ENCODE measurements at regions not wholly inside any gene's neighbourhood (a gene's known extent, or its start where the extent isn't known, plus 50 kb on each side); places are given as distances from the start of the nearest gene placed in this dataset.

- no peaks in the 10 kb centered on the region for H3K36me3 ChIP-seq (ENCODE audit: insufficient read depth, insufficient read length, low read length)
- TF ChIP-seq YY1 (IDR thresholded peaks at IDR 0.05; ENCODE audit: insufficient read depth, insufficient read length): no peak
- TF ChIP-seq SUZ12 (IDR thresholded peaks at IDR 0.05; ENCODE audit: extremely low read depth, insufficient read depth, insufficient read length): no peak
- TF ChIP-seq ZNF274 (IDR thresholded peaks at IDR 0.05; ENCODE audit: low read depth, low read length): no peak
- no peaks in the 10 kb centered on the region for H3K9me3 ChIP-seq (ENCODE audit: insufficient read depth, low read length)
- H3K4me1 ChIP-seq (ENCODE audit: insufficient read depth, insufficient read length): no peaks in the 10 kb centered on the region
- no peak overlapping the region for H3K4me3 ChIP-seq (ENCODE audit: insufficient read length, low read depth)
- no peaks in the 10 kb centered on the region for H3K27me3 ChIP-seq (ENCODE audit: insufficient read depth, insufficient read length)
- no peak for DNase-seq (ENCODE audit: low read depth, low spot score)
- no peak overlapping the region for H3K9ac ChIP-seq (ENCODE audit: insufficient read length, low read depth)
These were observed 75.7 kb upstream of the C1orf87 start for GRCh38 chr1:60149251-60149650.

- Histone ChIP-seq H3K36me3 (ENCODE audit: insufficient read depth, insufficient read length, low read length) (no peaks in the 10 kb centered on the region), H3K9ac (ENCODE audit: insufficient read length, low read depth) (no peak overlapping the region), H3K4me1 (ENCODE audit: insufficient read depth, insufficient read length) (no peaks in the 10 kb centered on the region), H3K9me3 (ENCODE audit: insufficient read depth, low read length) (no peaks in the 10 kb centered on the region), H3K27me3 (ENCODE audit: insufficient read depth, insufficient read length) (no peaks in the 10 kb centered on the region), H3K4me3 (ENCODE audit: insufficient read length, low read depth) (no peak overlapping the region)
- no peak for DNase-seq (ENCODE audit: low read depth, low spot score)
- TF ChIP-seq ZNF274 (IDR thresholded peaks at IDR 0.05; ENCODE audit: low read depth, low read length) (no peak), YY1 (IDR thresholded peaks at IDR 0.05; ENCODE audit: insufficient read depth, insufficient read length) (no peak), SUZ12 (IDR thresholded peaks at IDR 0.05; ENCODE audit: extremely low read depth, insufficient read depth, insufficient read length) (no peak)
These were observed 73.3 kb upstream of the C1orf87 start for GRCh38 chr1:60146884-60147283.

- Histone ChIP-seq H3K9me3 (ENCODE audit: insufficient read depth, low read length) (no peaks in the 10 kb centered on the region), H3K4me3 (ENCODE audit: insufficient read length, low read depth) (no peak overlapping the region), H3K27me3 (ENCODE audit: insufficient read depth, insufficient read length) (no peaks in the 10 kb centered on the region), H3K4me1 (ENCODE audit: insufficient read depth, insufficient read length) (no peaks in the 10 kb centered on the region), H3K36me3 (ENCODE audit: insufficient read depth, insufficient read length, low read length) (no peaks in the 10 kb centered on the region), H3K9ac (ENCODE audit: insufficient read length, low read depth) (no peak overlapping the region)
- no peak for TF ChIP-seq YY1 (IDR thresholded peaks at IDR 0.05; ENCODE audit: insufficient read depth, insufficient read length)
- TF ChIP-seq SUZ12 (IDR thresholded peaks at IDR 0.05; ENCODE audit: extremely low read depth, insufficient read depth, insufficient read length): no peak
- no peak for TF ChIP-seq ZNF274 (IDR thresholded peaks at IDR 0.05; ENCODE audit: low read depth, low read length)
- DNase-seq (ENCODE audit: low read depth, low spot score): no peak
These were observed 72.2 kb upstream of the C1orf87 start for GRCh38 chr1:60145771-60146170.

GRCh38 chr1:60141743-60142142, 68.2 kb upstream of the C1orf87 start:
- no peak for DNase-seq (ENCODE audit: low read depth, low spot score)
- Histone ChIP-seq H3K4me3 (ENCODE audit: insufficient read length, low read depth) (no peak overlapping the region), H3K27me3 (ENCODE audit: insufficient read depth, insufficient read length) (no peaks in the 10 kb centered on the region), H3K36me3 (ENCODE audit: insufficient read depth, insufficient read length, low read length) (no peaks in the 10 kb centered on the region), H3K9me3 (ENCODE audit: insufficient read depth, low read length) (no peaks in the 10 kb centered on the region), H3K4me1 (ENCODE audit: insufficient read depth, insufficient read length) (no peaks in the 10 kb centered on the region), H3K9ac (ENCODE audit: insufficient read length, low read depth) (no peak overlapping the region)
- TF ChIP-seq SUZ12 (IDR thresholded peaks at IDR 0.05; ENCODE audit: extremely low read depth, insufficient read depth, insufficient read length) (no peak), YY1 (IDR thresholded peaks at IDR 0.05; ENCODE audit: insufficient read depth, insufficient read length) (no peak), ZNF274 (IDR thresholded peaks at IDR 0.05; ENCODE audit: low read depth, low read length) (no peak)

- no peak for TF ChIP-seq ZNF274 (IDR thresholded peaks at IDR 0.05; ENCODE audit: low read depth, low read length)
- no peak for TF ChIP-seq SUZ12 (IDR thresholded peaks at IDR 0.05; ENCODE audit: extremely low read depth, insufficient read depth, insufficient read length)
- TF ChIP-seq YY1 (IDR thresholded peaks at IDR 0.05; ENCODE audit: insufficient read depth, insufficient read length): no peak
- Histone ChIP-seq H3K9me3 (ENCODE audit: insufficient read depth, low read length) (no peaks in the 10 kb centered on the region), H3K27me3 (ENCODE audit: insufficient read depth, insufficient read length) (no peaks in the 10 kb centered on the region)
These were observed 67.7 kb upstream of the C1orf87 start for GRCh38 chr1:60141276-60141675.

GRCh38 chr1:60137406-60137805, 63.8 kb upstream of the C1orf87 start:
- no peaks in the 10 kb centered on the region for H3K9me3 ChIP-seq (ENCODE audit: insufficient read depth, low read length)

More at GRCh38 chr1:60141276-60141675, 67.7 kb upstream of the C1orf87 start:
- no peak overlapping the region for H3K4me3 ChIP-seq (ENCODE audit: insufficient read length, low read depth)
- no peaks in the 10 kb centered on the region for H3K36me3 ChIP-seq (ENCODE audit: insufficient read depth, insufficient read length, low read length)
- no peak for DNase-seq (ENCODE audit: low read depth, low spot score)
- no peaks in the 10 kb centered on the region for H3K4me1 ChIP-seq (ENCODE audit: insufficient read depth, insufficient read length)
- no peak overlapping the region for H3K9ac ChIP-seq (ENCODE audit: insufficient read length, low read depth)

GRCh38 chr1:60136395-60136794, 62.8 kb upstream of the C1orf87 start:
- TF ChIP-seq SUZ12 (IDR thresholded peaks at IDR 0.05; ENCODE audit: extremely low read depth, insufficient read depth, insufficient read length) (no peak), YY1 (IDR thresholded peaks at IDR 0.05; ENCODE audit: insufficient read depth, insufficient read length) (no peak), ZNF274 (IDR thresholded peaks at IDR 0.05; ENCODE audit: low read depth, low read length) (no peak)
- Histone ChIP-seq H3K27me3 (ENCODE audit: insufficient read depth, insufficient read length) (no peaks in the 10 kb centered on the region), H3K9ac (ENCODE audit: insufficient read length, low read depth) (no peak overlapping the region), H3K4me1 (ENCODE audit: insufficient read depth, insufficient read length) (no peaks in the 10 kb centered on the region), H3K4me3 (ENCODE audit: insufficient read length, low read depth) (no peak overlapping the region), H3K9me3 (ENCODE audit: insufficient read depth, low read length) (no peaks in the 10 kb centered on the region), H3K36me3 (ENCODE audit: insufficient read depth, insufficient read length, low read length) (no peaks in the 10 kb centered on the region)
- DNase-seq (ENCODE audit: low read depth, low spot score): no peak

More at GRCh38 chr1:60137406-60137805, 63.8 kb upstream of the C1orf87 start:
- DNase-seq (ENCODE audit: low read depth, low spot score): no peak
- H3K4me1 ChIP-seq (ENCODE audit: insufficient read depth, insufficient read length): no peaks in the 10 kb centered on the region
- H3K36me3 ChIP-seq (ENCODE audit: insufficient read depth, insufficient read length, low read length): no peaks in the 10 kb centered on the region
- H3K9ac ChIP-seq (ENCODE audit: insufficient read length, low read depth): no peak overlapping the region
- no peak overlapping the region for H3K4me3 ChIP-seq (ENCODE audit: insufficient read length, low read depth)
- no peaks in the 10 kb centered on the region for H3K27me3 ChIP-seq (ENCODE audit: insufficient read depth, insufficient read length)
- TF ChIP-seq YY1 (IDR thresholded peaks at IDR 0.05; ENCODE audit: insufficient read depth, insufficient read length) (no peak), SUZ12 (IDR thresholded peaks at IDR 0.05; ENCODE audit: extremely low read depth, insufficient read depth, insufficient read length) (no peak), ZNF274 (IDR thresholded peaks at IDR 0.05; ENCODE audit: low read depth, low read length) (no peak)
